ENCODE measurements at regions not wholly inside any gene's neighbourhood (a gene's known extent, or its start where the extent isn't known, plus 50 kb on each side); places are given as distances from the start of the nearest gene placed in this dataset.

DNA sequence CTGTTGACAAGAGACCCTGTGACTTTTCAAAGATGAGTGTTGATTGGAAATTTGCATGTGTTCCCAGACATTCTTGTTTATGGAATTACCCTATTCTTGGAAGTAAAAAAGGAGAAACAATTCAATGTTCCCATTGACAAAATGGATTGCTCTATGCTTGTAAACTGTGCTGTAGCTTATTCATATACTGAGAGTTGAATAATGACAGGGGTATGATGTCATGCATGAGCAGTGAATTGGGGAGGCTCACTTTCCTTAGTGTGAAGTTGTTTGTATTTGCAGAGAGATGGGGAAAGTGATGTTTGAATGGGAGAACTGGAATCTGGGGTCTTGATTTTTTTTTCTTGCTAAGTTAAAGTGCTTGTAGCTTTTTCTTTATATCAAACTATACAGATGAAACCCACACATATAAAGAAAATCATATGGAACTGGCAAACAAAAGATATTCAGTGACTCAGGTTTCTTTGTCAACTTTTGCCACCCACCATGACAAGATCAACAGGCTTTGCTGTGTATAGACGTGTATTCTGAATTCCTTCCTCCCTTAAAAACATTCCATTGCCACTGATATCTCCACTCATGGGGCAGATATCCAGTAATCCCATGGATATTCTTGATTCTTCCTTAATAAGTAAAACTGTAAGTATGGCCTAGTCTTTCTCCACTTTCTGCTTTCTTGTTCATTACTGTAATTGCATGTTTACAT lies 97.8 kb upstream of the JAG1 start:
- no peak for DNase-seq (ENCODE audit: low read depth in 2 of 2)

DNA sequence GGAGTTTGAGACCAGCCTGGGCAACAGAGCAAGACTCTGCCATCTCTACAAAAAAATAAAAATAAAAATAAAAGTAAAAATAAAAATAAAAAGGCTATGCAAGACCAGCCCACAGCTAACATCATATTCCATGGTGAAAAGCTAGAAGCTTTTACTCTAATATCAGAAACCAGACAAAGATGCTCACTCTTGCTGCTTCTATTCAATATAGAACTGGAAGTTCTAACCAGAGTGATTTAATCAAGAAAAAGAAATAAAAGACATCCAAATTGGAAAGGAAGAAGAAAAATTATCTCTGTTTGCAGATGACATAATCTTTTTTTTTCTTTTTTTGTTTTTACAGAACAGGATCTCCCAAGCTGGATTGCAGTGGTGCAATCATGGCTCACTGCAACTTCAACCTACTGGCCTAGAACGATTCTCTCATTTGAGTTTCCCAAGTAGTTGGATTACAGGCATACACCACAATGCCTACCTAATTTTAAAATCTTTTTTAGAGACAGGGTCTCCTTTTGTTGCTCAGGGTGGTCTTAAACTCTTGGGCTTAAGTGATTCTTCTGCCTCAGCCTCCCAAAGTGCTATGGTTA lies 100.7 kb upstream of the JAG1 start:
- no peak for DNase-seq (ENCODE audit: low read depth in 2 of 2)

DNA sequence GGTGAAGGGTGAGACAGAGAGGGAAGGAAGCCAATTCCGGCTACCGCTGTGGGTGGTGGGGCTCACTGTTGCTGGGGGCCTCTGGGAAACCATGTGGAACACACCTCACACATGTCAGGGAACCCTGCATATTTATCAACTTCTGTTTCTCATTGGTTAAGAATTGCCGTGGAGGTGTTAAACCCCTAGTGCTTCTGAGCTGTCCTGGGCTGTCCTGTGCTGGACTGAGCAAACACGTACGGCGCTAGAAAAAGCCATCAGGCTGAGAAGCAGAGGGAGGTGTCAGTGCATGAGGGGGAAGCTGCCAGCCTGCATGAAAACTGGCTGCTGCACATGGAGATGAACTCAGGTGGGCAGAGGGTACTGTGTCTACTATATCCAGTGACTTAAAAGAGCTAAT lies 103.9 kb upstream of the JAG1 start:
- no peak for DNase-seq (ENCODE audit: low read depth in 2 of 2)

DNA sequence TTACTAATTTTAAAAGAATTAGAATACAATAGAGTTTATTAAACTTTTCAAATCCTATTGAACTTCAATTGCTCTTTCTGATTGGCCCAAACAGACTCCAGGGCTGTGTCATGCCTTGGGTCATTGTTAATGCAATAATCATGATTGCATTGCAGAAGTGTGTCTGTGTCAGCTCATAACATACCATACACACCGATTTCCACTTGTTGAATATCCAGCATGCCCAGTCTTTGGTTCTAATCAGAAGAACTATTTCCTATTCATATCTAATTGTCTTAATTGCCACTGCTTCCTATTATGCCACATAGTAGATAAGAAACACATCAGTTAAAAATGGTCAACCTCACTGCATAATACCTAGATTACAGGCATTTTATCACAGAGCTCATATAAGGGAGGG lies 106.1 kb upstream of the JAG1 start:
- no peak for DNase-seq (ENCODE audit: low read depth in 2 of 2)

DNA sequence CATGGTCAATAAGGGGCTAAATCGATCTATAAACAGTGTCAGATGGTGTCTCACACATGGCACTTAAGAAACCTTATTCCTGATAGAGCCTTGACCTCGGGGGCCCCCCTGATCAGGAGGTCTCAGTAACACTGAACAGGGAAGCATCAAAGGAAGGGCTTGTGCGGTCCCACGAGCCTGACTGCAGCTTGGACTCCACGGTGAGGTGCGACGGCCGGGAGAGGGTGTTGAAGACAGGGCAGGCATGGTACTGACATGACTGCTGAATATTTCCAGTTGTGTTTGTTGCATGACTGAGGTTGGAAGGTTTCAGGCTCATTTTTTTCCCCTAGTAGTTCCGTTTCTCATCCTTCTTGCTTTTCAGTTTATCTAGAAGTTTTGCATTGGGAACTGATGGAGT lies 107.1 kb upstream of the JAG1 start:
- no peak for DNase-seq (ENCODE audit: low read depth in 2 of 2)

DNA sequence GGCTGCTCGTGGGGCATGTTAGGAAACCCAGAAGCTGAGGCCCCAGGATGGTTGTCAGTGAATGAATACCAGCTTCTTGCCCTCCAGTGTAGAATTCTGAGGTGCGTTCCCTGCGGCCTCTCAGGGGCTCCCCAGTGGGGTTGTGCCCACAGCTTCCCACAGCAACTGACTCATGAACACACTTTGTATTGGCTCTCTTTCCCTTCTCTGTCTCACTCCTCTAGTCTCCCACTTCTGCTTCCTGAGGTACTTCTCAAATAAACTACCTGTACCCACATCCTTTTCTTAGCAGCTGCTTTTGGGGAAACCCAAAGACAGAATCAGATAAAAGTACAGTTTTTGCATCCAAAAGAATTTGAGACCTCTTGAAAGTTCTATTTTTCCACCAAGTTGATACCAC lies 107.7 kb upstream of the JAG1 start:
- DNase-seq (ENCODE audit: low read depth in 2 of 2): no peak

DNA sequence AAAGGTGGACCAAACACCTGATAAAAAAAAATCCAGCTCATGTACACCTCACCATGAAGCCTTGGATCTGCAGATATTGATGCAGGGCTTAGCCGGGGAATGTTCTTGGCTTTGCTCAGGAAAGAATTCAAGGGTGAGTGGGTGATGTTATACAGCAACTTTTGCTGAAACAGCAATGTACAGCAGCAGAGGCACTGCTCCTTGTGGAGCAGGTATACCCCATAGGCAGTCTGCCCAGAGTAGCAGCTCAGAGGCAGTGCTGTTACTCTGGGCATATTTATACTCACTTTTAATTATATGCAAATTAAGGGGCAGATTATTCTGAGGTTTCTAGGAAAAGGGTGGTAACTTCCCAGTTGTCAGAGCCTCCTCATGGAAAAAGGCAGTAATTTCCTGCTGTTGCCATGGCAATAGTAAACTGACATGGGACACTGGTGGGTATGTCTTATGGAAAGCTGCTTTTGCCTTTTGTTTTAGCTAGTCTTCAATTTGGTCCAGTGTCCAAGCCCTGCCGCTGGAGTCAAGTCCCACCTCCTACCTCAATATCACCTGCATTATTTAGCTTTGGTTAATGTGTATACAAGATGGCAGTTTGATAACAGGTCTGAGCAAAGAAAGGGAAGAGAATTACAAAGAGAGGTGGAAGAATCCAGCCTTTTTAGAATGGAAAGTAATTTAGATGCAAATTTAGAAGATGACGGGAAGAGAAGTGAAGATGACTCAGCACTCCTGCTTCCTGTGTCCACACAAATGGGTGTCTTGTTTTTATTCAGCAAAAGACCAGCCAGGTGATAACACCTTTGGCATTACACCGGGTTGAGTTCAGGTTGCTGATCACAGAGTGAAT lies 110.1 kb upstream of the JAG1 start:
- DNase-seq (ENCODE audit: low read depth in 2 of 2): no peak

DNA sequence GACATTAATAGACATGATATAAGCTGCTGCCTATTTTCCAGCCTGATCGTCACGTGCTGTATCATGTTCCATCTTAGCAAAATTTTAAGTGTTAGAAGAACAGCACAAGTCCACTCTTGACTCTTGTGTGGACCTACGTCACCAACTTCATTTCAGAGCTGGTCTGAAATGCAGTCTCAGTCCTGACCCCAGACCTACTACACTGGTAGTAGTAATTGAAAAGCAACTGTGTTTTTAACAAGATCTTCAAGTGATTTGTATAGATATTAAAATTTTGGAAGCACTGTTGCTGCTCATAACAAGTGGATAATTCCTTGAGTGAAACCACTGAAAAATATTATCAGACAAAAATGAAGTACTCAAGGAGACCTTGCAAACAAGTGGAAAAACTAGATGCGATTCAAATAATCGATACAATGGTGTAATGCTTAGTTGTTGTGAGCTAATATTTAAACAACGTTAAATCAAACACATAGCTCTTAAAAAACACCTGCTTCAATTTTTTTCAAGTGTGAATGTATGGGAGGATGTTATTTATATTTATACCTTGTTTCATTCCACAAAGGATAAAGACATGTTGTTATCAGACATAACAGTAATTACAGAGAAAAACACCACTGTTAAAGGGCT lies 110.9 kb upstream of the JAG1 start:
- DNase-seq (ENCODE audit: low read depth in 2 of 2): no peak

DNA sequence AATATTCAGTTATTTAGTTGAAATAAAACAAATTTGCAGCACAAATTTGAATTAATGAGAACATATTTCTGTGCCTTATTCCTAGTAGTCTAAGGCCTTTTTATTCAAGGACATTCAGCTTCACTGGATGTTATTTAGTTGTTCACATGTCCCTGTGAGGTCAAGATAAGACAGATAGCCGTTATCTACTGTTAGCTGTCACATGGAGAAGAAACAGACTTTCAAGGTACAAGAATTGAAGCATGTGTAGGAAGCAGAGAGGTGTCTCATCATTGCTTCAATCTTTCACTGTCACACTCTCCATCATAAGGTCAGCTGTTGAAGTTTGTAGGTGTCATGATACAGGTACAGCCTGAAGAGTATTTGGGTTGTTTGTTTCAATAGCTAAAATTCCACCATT lies 112.9 kb upstream of the JAG1 start:
- DNase-seq (ENCODE audit: low read depth in 2 of 2): no peak

DNA sequence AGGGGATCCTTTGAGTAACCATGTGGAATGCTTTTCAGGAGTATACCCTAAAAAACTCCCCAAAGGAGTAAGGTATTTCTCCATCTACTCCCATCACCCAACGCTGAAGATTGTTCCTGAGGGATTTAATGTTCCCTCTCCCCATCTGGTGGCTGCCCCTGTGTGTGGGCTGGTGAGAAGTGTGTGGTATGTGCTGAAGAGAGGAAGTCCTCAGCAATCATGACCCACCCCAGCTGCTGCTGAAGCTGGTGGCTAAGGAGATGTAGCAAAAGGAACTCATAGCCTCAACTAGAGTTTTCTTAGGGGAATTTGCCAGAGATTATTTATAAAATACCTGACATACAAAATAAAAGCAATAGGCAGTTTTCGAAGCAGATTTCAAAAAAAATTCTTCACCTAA lies 114.3 kb upstream of the JAG1 start:
- no peak for DNase-seq (ENCODE audit: low read depth in 2 of 2)

DNA sequence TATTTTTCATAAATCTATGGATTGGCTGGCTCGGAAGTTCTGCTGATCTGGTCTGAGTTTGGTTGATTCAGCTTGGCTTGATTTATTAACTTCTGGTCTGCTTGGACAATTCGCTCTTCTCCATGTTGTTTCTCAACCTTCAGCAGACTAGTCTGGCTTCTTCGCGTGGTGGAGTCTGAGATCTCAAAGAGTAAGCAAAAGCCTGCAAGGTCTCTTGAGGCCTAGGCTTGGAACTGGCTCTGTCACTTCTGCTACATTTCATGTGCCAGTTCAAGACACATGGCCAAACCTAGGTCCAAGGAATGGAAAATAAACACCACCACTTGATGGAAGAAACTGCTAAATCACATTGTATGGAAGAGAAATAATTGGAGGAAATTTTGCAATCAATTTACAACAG lies 115.1 kb upstream of the JAG1 start:
- no peak for DNase-seq (ENCODE audit: low read depth in 2 of 2)

DNA sequence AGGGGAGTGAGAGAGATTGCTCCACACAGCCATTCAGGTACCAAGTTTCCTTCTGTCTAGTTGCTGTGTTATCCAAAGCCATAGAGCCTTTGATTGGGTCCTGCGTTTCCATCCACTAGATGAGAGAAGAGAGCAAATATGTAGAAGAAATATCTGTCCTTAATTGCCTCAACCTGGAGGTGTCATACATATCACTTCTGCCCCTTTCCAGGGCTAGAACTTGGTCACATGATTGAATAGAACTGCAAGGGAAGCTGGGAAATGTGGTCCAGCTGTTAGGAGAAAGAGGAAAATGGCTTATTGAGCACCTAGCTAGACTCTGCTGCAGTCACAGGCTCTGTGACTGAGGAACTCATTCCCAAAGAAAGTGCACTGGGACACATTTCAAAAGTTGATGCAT lies 115.6 kb upstream of the JAG1 start:
- DNase-seq (ENCODE audit: low read depth in 2 of 2): no peak

DNA sequence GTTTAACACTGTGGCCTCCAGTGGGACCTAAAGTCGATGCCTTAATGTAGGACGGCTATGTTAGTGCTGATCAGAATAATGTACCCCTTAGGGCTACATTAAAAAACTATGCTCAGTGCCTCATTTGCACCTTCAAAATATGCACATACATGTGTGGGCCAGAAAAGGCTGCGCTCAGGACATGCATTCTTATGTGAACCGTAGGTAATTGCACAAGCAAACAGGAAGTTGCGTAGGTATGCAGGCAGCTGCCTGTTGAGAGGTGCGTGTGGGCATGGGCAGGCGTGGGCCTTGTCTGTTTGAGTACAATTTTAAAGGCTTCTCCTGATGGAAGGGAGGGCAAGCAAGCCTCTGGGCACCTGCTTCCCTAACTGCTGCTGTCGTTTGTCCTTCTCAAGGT lies 116.2 kb upstream of the JAG1 start:
- DNase-seq (ENCODE audit: low read depth in 2 of 2): no peak

DNA sequence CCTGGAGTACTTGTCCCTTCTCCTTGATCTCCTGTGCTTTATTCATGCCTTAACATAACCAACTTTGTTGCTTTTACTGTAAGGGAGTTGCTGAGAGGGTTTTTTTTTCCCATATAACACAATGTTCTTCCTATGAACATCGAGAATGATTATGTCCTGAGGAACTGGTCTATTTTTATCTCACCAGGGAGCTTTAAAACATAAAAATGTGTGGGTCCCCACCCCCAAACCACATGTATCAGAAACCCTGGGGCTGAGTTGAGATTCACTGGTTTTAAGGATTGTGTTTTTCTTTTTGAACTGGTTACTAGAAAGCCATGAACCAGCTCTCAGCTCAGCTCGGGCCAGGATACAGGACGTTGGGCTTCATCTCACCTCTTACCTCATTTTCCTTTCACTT lies 118.5 kb upstream of the JAG1 start:
- no peak for DNase-seq (ENCODE audit: low read depth in 2 of 2)

DNA sequence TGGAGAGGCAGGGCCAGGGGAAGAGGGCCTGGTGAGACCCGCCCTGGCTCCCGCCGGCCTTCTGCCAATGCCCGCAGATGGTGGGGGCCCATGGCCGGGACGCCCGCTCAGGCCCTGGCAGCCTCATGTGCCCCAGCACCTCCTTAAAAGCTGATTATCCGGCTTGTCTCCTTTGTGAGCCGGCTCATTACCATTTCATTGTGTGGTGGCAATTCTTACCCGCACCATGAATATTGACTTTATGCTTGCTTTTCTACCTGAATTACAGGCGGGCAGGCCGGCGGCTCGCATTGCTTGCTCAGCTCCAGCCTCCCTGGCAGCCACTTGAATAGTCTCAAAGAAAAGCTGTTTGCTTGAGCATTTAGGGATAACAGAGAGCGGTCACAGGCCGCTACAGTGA lies 120.0 kb upstream of the JAG1 start:
- DNase-seq (ENCODE audit: low read depth in 2 of 2): no peak

DNA sequence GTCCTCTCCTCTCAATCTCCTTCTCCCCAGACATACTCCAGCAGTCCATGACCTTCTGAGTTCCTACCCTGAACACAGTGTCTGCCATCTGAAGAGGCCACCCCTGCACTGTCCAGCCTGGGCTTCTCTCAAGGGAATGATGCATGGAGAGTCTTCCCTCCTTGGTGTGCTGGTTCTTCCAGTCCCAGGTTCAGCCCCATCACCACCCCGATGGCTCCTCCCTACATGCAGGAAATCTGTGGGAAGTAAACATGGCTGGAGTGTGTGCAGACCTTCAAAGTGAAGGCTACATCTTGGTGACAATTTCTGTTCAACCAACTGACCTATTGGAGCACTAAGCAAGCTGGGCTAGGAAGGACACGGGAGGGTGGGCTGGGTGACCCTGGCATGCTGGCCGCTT lies 121.0 kb upstream of the JAG1 start:
- DNase-seq (ENCODE audit: low read depth in 2 of 2): no peak

DNA sequence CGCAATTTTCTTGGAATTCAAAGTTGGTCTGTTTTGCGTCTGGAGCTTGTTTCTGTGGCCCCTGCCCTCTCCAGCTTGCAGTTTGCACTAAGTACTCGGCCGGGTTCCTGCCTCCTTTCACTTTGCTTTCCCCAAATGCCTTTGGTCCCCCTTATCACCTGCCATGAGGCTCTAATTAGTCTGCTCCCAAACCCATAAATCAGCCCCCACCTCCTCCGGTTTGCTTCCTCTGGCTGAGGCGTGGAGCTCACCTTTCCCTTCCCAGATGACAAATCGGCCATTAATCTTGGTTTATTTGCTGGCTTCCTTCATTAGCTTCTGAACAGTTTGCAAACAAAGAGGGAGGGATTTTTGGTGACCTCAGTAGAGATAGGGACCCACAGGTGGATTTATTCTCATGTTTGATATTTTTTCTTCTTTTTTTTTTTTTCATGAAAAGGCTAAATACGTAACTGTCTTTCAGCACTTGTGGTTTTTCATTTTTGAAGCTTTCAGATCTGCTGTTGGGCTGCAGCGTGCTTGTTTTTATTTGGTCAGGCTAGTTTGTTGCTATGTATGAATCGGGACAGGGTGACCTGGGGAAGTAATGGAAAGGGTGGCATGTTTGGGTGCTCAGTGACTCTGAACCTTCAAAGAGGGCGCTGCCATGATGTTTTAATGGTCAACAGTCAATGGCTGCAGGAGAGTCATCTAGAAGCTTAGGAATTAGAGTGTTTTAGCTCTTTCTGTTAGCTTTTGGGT lies 121.7 kb upstream of the JAG1 start:
- DNase-seq (ENCODE audit: low read depth in 2 of 2): no peak

DNA sequence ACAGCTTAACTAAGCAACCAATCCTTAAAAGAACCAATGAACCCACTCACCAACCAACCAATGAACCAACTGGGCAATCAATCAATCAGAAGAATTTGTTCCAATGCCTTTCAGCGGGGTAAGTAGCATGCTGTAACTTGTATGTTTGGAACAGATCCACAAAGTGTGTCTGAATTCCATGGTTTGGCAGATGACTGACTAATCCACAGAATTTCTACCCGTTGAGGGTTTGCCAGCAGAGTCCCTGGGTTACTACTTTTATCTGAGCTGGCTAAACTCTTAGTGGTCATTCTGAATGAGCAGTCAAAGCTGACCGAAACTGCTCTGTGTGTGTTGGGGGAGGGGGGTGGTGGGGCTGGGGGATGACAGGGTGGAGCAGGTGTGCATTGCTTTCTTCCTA lies 125.0 kb upstream of the JAG1 start:
- no peak for DNase-seq (ENCODE audit: low read depth in 2 of 2)

DNA sequence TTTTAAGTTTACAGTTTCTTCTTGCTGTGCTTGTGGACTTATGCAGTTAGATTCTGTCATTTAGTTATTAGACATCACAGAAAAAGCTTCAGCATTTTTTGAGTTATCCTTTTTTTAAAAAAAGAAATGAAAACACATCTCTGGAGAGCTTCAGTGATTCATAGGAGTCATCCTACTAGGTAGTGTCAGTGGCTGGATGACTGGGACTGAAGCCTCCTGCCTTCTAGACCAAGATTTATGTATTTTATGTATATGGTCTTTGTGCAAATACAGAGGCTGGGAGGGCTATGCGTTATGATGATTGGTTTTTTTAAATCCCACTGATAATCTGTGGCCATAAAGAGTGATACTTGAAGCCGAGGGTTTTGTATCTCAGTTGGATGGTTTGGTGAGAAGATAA lies 125.9 kb upstream of the JAG1 start:
- DNase-seq (ENCODE audit: low read depth in 2 of 2): no peak

DNA sequence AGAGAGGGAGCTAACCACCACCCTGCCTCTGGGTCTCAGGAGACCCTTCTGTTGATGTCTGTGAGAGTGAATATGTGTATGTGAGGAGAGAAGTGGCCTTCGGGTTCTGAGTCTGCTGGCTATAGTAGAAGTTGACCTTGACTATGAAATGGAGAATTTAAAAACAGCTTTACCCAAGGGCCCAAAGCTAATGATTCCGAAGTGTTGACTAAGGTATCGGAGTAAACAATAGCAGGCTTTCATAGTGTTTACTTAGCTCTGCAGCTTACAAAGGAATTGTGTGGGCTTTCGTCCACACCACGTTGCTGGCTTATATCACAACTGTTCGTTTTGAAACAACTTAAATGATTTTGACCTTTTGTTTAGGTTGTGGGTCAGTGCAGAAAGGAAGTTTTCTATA lies 126.5 kb upstream of the JAG1 start:
- no peak for DNase-seq (ENCODE audit: low read depth in 2 of 2)

DNA sequence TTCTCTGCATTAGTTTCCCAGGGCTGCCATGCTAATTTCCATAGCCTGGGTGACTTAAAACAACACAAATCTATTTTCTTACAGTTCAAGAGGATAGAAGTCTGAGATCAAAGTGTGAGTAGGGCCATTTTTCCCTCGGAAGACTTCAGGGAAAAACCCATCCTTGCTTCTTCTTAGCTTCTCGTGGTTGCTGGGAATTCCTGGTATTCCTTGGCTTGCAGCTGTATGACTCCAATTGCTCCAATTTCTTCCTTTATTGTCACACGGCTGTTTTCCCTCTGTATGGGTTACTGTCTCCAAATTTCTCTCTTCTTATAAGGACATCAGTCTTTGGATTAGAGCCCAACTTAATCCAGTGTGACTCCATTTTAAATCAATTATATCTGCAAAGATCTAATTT lies 128.4 kb upstream of the JAG1 start:
- DNase-seq (ENCODE audit: low read depth in 2 of 2): no peak

DNA sequence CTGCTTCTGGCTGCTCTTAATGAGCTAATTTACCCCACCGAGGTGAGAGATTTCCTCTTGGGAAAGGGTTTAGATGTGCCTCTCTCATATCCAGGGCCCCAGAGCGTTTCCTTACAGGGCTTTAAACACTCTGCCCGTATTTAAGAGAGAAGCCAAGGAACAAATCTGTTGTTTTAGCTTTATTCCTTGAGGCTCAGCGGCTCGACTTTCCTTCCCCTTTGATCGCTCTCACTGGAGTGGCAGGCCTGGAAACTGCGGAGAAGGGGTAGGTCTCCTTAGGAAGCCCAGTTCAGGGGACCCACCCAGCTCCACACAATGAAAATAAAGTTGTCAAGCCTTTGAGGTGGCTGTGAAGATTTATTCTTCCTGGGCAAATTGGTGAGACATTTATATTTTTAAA lies 132.0 kb upstream of the JAG1 start:
- DNase-seq (ENCODE audit: low read depth in 2 of 2): no peak
